WTC11 (cell line): ENCODE measurements at regions not wholly inside any gene's neighbourhood (a gene's known extent, or its start where the extent isn't known, plus 50 kb on each side); places are given as distances from the start of the nearest gene placed in this dataset.

Source experiments
- ATAC-seq: fragments of 200-7000 bp; cut with Tn5 transposase; 2 replicates; pipeline ENCODE4 v1.10.0; 2021; ENCODE audit warnings: mild to moderate bottlenecking, moderate library complexity
- CTCF ChIA-PET: fragments of 300-600 bp; sonication (Branson Sonifier 250); formaldehyde crosslinking; loops from one replicate; lab custom pipeline; 2021; ENCODE audit warnings: antibody characterized with exemption; lab: Charles Lee
- POLR2A ChIA-PET: fragments of 350-600 bp; sonication (Branson Sonifier 250); formaldehyde crosslinking; loops from one replicate; lab custom pipeline; 2021; ENCODE audit warnings: antibody characterized with exemption; lab: Charles Lee
- DNase-seq: peaks from one replicate; pipeline ENCODE4 v3.0.0; 2021; ENCODE audit warnings: low spot score
- H3K27ac Mint-ChIP-seq: 2 replicates; pipeline ENCODE4 v1.8.0; 2021; ENCODE audit warnings: mixed read lengths
- H3K27me3 Mint-ChIP-seq: 2 replicates; pipeline ENCODE4 v1.8.0; 2021; ENCODE audit warnings: low read depth, mild to moderate bottlenecking, moderate library complexity, mixed read lengths
- H3K36me3 Mint-ChIP-seq: 2 replicates; pipeline ENCODE4 v1.8.0; 2021; ENCODE audit warnings: mixed read lengths
- H3K4me1 Mint-ChIP-seq: 2 replicates; pipeline ENCODE4 v1.8.0; 2022; ENCODE audit warnings: mixed read lengths
- H3K4me3 Mint-ChIP-seq: 2 replicates; pipeline ENCODE4 v1.8.0; 2021; ENCODE audit warnings: mild to moderate bottlenecking, moderate library complexity, mixed read lengths
- H3K9me3 Mint-ChIP-seq: 2 replicates; pipeline ENCODE4 v1.8.0; 2021; ENCODE audit warnings: mixed read lengths
- AFF4 ChIP-seq: sonication (generic); formaldehyde crosslinking; IDR thresholded peaks from 2 replicates; pipeline ENCODE4 v1.8.1; 2023; ENCODE audit warnings: mild to moderate bottlenecking, missing genetic modification reagents, borderline replicate concordance
- ATF2 ChIP-seq: sonication (generic); formaldehyde crosslinking; IDR thresholded peaks from 2 replicates; pipeline ENCODE4 v1.8.1; 2022; ENCODE audit warnings: low read depth, missing genetic modification reagents, borderline replicate concordance
- CREM ChIP-seq: sonication (generic); formaldehyde crosslinking; IDR thresholded peaks from 2 replicates; pipeline ENCODE4 v1.8.1; 2022; ENCODE audit warnings: mild to moderate bottlenecking, missing genetic modification reagents, moderate library complexity
- E2F5 ChIP-seq: sonication (generic); formaldehyde crosslinking; IDR thresholded peaks from 2 replicates; pipeline ENCODE4 v1.8.1; 2022; ENCODE audit warnings: mild to moderate bottlenecking, moderate library complexity, missing genetic modification reagents
- ELF4 ChIP-seq: sonication (generic); formaldehyde crosslinking; IDR thresholded peaks from 2 replicates; pipeline ENCODE4 v1.8.1; 2022; ENCODE audit warnings: low read depth, mild to moderate bottlenecking, moderate library complexity, missing genetic modification reagents
- ESRRA ChIP-seq: sonication (generic); formaldehyde crosslinking; IDR thresholded peaks from 2 replicates; pipeline ENCODE4 v1.8.1; 2022; ENCODE audit warnings: mild to moderate bottlenecking, missing genetic modification reagents, borderline replicate concordance
- FOXJ3 ChIP-seq: sonication (generic); formaldehyde crosslinking; IDR thresholded peaks from 2 replicates; pipeline ENCODE4 v1.9.0; 2021; ENCODE audit warnings: missing genetic modification reagents, mild to moderate bottlenecking, borderline replicate concordance
- FOXP4 ChIP-seq: sonication (generic); formaldehyde crosslinking; IDR thresholded peaks from 2 replicates; pipeline ENCODE4 v1.8.0; 2022; ENCODE audit warnings: mild to moderate bottlenecking, missing genetic modification reagents
- GTF2I ChIP-seq: fragments of 250-450 bp; sonication (Bioruptor Pico); conservative IDR thresholded peaks from 2 replicates; pipeline ENCODE4 v1.4.0; 2021; ENCODE audit warnings: mild to moderate bottlenecking
- HMGA2 ChIP-seq: fragments of 250-450 bp; sonication (Bioruptor Pico); IDR thresholded peaks from 2 replicates; pipeline ENCODE4 v1.4.0; 2021; ENCODE audit warnings: mild to moderate bottlenecking, moderate library complexity
- IRF2 ChIP-seq: sonication (generic); formaldehyde crosslinking; IDR thresholded peaks from 2 replicates; pipeline ENCODE4 v1.8.0; 2022; ENCODE audit warnings: low read depth, missing genetic modification reagents, borderline replicate concordance
- JAZF1 ChIP-seq: fragments of 250-450 bp; sonication (Bioruptor Pico); IDR thresholded peaks from 2 replicates; pipeline ENCODE4 v1.9.0; 2021; ENCODE audit warnings: moderate library complexity, mild to moderate bottlenecking, inconsistent platforms
- PRDM15 ChIP-seq: sonication (generic); formaldehyde crosslinking; IDR thresholded peaks from 2 replicates; pipeline ENCODE4 v1.8.0; 2022; ENCODE audit warnings: missing genetic modification reagents
- SOX15 ChIP-seq: fragments of 250-450 bp; sonication (Bioruptor Pico); IDR thresholded peaks from 2 replicates; pipeline ENCODE4 v1.9.0; 2021; ENCODE audit warnings: mild to moderate bottlenecking
- USF1 ChIP-seq: sonication (generic); formaldehyde crosslinking; IDR thresholded peaks from 2 replicates; pipeline ENCODE4 v1.8.0; 2022; ENCODE audit warnings: mild to moderate bottlenecking, missing genetic modification reagents
- ZNF263 ChIP-seq: sonication (generic); formaldehyde crosslinking; IDR thresholded peaks from 2 replicates; pipeline ENCODE4 v1.8.1; 2022; ENCODE audit warnings: low read depth, mild to moderate bottlenecking, moderate library complexity, missing genetic modification reagents
- ZNF281 ChIP-seq: sonication (generic); formaldehyde crosslinking; IDR thresholded peaks from 2 replicates; pipeline ENCODE4 v1.8.0; 2023; ENCODE audit warnings: mild to moderate bottlenecking, missing genetic modification reagents
- ZNF416 ChIP-seq: fragments of 250-450 bp; sonication (Bioruptor Pico); IDR thresholded peaks from 2 replicates; pipeline ENCODE4 v1.9.0; 2021; ENCODE audit warnings: mild to moderate bottlenecking, inconsistent platforms
- ZNF423 ChIP-seq: fragments of 250-450 bp; sonication (Bioruptor Pico); IDR thresholded peaks from 2 replicates; pipeline ENCODE4 v2.1.2; 2022; ENCODE audit warnings: mild to moderate bottlenecking, moderate library complexity

- TF ChIP-seq ZNF281 (CRISPR knock-in tag) (no peak), ESRRA (no peak), SOX15 (CRISPR knock-in tag) (no peak), USF1 (CRISPR knock-in tag) (no peak), ELF4 (no peak), JAZF1 (CRISPR knock-in tag) (no peak), GTF2I (CRISPR knock-in tag) (no peak), E2F5 (CRISPR knock-in tag) (no peak), CREM (CRISPR knock-in tag) (no peak), FOXP4 (CRISPR knock-in tag) (no peak), HMGA2 (no peak)
Measured at GRCh38 chr7:69109879-69110278, 488.4 kb upstream of the AUTS2 start (continued).

GRCh38 chr7:69110450-69111050 lies 487.7 kb upstream of the AUTS2 start:
- Mint-ChIP-seq H3K27me3 (peaks cover 49% of the 10 kb centered on the region), H3K36me3 (0 out of 2 replicates have a peak, but pooled peaks cover 3% of the 10 kb centered on the region), H3K9me3 (peaks cover 3% of the 10 kb centered on the region; the same call in 1 of the 2 replicates), H3K27ac (no peak overlapping the region), H3K4me3 (no peak overlapping the region), H3K4me1 (peaks cover 44% of the 10 kb centered on the region)
- CTCF ChIA-PET: interaction anchor here (1.2 kb wide), 1 partner anchor 9 kb away, joined by 5 read pairs; no protein-coding TSS in a partner anchor
- DNase-seq (no peak), ATAC-seq (no peak)
- POLR2A ChIA-PET: no interaction called here
- TF ChIP-seq ZNF263 (CRISPR knock-in tag) (no peak), ATF2 (no peak), FOXJ3 (CRISPR knock-in tag) (no peak), SOX15 (CRISPR knock-in tag) (no peak), IRF2 (CRISPR knock-in tag) (no peak), E2F5 (CRISPR knock-in tag) (no peak), ZNF416 (CRISPR knock-in tag) (no peak), ZNF423 (no peak), AFF4 (CRISPR knock-in tag) (no peak), PRDM15 (CRISPR knock-in tag) (no peak)
